Neuronal stem cell (in vitro differentiated cells): ENCODE measurements at regions not wholly inside any gene's neighbourhood (a gene's known extent, or its start where the extent isn't known, plus 50 kb on each side); places are given as distances from the start of the nearest gene placed in this dataset. TPM values are rescaled to one million over a fixed set of nuclear protein-coding genes. Genes with fewer than 3 reads are reported as not detected.

Source experiments
- small RNA-seq: library from polyadenylated mRNA; stranded (forward); fragments of <200 nt; extraction: miRNeasy Mini kit (QIAGEN cat#:217004); gene quantifications from one replicate; pipeline ENCODE3, GENCODE V24; 2013; ENCODE audit not compliant: insufficient read depth

Small RNA genes lying in the stretch of these regions (small RNA-seq; reads per million reads assigned to genes)
- gene AL603908.1: not detected
- gene MTND3P20: not detected
- gene MTND4LP20: not detected
- gene RNA5SP225: not detected
- not detected for gene RNU6-896P
